ENCODE measurements at regions not wholly inside any gene's neighbourhood (a gene's known extent, or its start where the extent isn't known, plus 50 kb on each side); places are given as distances from the start of the nearest gene placed in this dataset.

DNA sequence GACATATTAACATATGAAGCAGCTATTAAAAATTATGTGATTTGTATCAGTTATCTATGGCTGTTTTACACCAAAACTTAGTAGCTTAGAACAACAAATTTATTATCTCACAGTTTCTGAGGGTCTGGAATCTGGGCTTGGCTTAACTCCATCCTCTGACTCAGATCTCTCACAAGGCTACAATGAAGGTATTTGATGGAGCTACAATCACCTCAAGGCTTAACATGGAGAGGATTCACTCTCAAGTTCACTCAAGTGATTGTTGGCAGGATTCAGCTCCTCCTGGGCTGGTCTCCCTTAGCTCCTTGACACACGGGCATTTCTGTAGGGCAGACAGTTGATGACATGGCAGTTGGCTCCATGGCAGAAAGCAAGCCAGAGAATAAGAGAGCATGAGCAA, 133.0 kb upstream of the SLC14A2 start:
- CTCF ChIA-PET, result interaction anchor here (1.2 kb wide), 1 partner anchor 34 kb away, joined by 3 read pairs; no protein-coding TSS in a partner anchor
- no peak overlapping the region for H3K27ac ChIP-seq (ENCODE audit: low read length in 2 of 2)
- intact Hi-C loops (cut with micrococcal nuclease), result no loop called here
- peaks cover 0 to 6% (median 5%) of the 10 kb centered on the region in 4 experiments for H3K27me3 ChIP-seq (replicated peaks in 1 of 4; ENCODE audit: control extremely low read depth in 1 of 4, control insufficient read depth in 3 of 4, insufficient read depth in 4 of 4, low read length in 3 of 4)
- no peak overlapping the region for H2AFZ ChIP-seq (ENCODE audit: insufficient read depth, low read depth, low read length, poor library complexity, severe bottlenecking)
- no peak overlapping the region for H3K4me2 ChIP-seq (replicated peaks; ENCODE audit: low read depth, low read length, poor library complexity, severe bottlenecking)
- Mint-ChIP-seq H3K27me3 (peaks cover 24% of the 10 kb centered on the region), H3K4me1 (no peaks in the 10 kb centered on the region), H3K9me3 (ENCODE audit: insufficient read depth) (no peaks in the 10 kb centered on the region), H3K4me3 (no peak overlapping the region), H3K27ac (no peak overlapping the region)
- POLR2A ChIA-PET, result no interaction called here
- TF ChIP-seq EZH2 (IDR thresholded peaks at IDR 0.05; ENCODE audit: borderline replicate concordance, insufficient read depth, low read depth, low read length, poor library complexity, severe bottlenecking), result no peak
- TF ChIP-seq, protein P1, sequence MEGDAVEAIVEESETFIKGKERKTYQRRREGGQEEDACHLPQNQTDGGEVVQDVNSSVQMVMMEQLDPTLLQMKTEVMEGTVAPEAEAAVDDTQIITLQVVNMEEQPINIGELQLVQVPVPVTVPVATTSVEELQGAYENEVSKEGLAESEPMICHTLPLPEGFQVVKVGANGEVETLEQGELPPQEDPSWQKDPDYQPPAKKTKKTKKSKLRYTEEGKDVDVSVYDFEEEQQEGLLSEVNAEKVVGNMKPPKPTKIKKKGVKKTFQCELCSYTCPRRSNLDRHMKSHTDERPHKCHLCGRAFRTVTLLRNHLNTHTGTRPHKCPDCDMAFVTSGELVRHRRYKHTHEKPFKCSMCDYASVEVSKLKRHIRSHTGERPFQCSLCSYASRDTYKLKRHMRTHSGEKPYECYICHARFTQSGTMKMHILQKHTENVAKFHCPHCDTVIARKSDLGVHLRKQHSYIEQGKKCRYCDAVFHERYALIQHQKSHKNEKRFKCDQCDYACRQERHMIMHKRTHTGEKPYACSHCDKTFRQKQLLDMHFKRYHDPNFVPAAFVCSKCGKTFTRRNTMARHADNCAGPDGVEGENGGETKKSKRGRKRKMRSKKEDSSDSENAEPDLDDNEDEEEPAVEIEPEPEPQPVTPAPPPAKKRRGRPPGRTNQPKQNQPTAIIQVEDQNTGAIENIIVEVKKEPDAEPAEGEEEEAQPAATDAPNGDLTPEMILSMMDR (IDR thresholded peaks at IDR 0.05), result no peak
- no peak for ATAC-seq (ENCODE audit: low read depth)
- 100% methylated on average over 1 of the region's 1 CpG for WGBS (ENCODE audit: insufficient coverage)
- no peak overlapping the region for H3K9ac ChIP-seq (ENCODE audit: low read length)
- H3K4me3 ChIP-seq (ENCODE audit: control extremely low read depth in 1 of 5, extremely low read depth in 1 of 5, insufficient read depth in 1 of 5, low read depth in 2 of 5, low read length in 4 of 5), result no peak overlapping the region
- no peaks in the 10 kb centered on the region for H3K79me2 ChIP-seq (ENCODE audit: control insufficient read depth, insufficient read depth, low read length)
- H3K36me3 ChIP-seq (replicated peaks in 1 of 2; ENCODE audit: control extremely low read depth in 1 of 2, control insufficient read depth in 1 of 2, extremely low read depth in 1 of 2, insufficient read depth in 2 of 2, low read length in 1 of 2), result no peaks in the 10 kb centered on the region
- no peaks in the 10 kb centered on the region for H3K9me3 ChIP-seq (ENCODE audit: control extremely low read depth in 1 of 3, control insufficient read depth in 2 of 3, insufficient read depth in 1 of 3, low read length in 2 of 3)
- no peaks in the 10 kb centered on the region for H3K4me1 ChIP-seq (ENCODE audit: control insufficient read depth in 2 of 2, insufficient read depth in 2 of 2, low read length in 2 of 2)
- no peaks in the 10 kb centered on the region for H4K20me1 ChIP-seq (ENCODE audit: control insufficient read depth, insufficient read depth, low read length, poor library complexity, severe bottlenecking)
- no peak for DNase-seq

DNA sequence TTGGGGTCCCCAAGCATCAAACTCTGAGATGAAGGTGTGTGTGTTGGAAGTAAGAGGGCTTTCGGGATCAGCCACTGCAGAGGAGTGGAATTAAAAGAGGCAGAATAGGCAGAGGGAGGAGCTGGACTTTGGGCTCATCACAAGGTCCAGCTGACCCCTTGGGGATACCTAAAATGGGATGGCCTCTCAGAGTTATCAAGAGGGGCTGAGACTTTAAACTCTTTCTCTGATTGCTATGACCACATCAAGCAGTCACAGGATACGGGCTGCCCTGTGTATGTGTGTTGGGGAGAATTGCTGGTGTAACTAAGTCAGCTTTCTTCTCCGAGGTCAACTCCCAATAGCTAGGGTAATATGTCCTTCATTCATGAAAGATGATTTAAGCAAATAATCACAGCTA, 127.7 kb upstream of the SLC14A2 start:
- Mint-ChIP-seq H3K27ac (no peak overlapping the region), H3K4me3 (no peak overlapping the region), H3K4me1 (no peaks in the 10 kb centered on the region), H3K9me3 (ENCODE audit: insufficient read depth) (no peaks in the 10 kb centered on the region), H3K27me3 (peaks cover 11% of the 10 kb centered on the region)
- no peaks in the 10 kb centered on the region for H3K9me3 ChIP-seq (ENCODE audit: control extremely low read depth in 1 of 3, control insufficient read depth in 2 of 3, insufficient read depth in 1 of 3, low read length in 2 of 3)
- intact Hi-C loops (cut with micrococcal nuclease), result no loop called here
- no peaks in the 10 kb centered on the region for H3K4me1 ChIP-seq (ENCODE audit: control insufficient read depth in 2 of 2, insufficient read depth in 2 of 2, low read length in 2 of 2)
- H3K27me3 ChIP-seq (replicated peaks in 1 of 4; ENCODE audit: control extremely low read depth in 1 of 4, control insufficient read depth in 3 of 4, insufficient read depth in 4 of 4, low read length in 3 of 4), result peaks cover 0 to 3% (median 0%) of the 10 kb centered on the region in 4 experiments
- H3K36me3 ChIP-seq (replicated peaks in 1 of 2; ENCODE audit: control extremely low read depth in 1 of 2, control insufficient read depth in 1 of 2, extremely low read depth in 1 of 2, insufficient read depth in 2 of 2, low read length in 1 of 2), result no peaks in the 10 kb centered on the region
- CTCF ChIA-PET, result no interaction called here
- no peak for TF ChIP-seq EZH2 (IDR thresholded peaks at IDR 0.05; ENCODE audit: borderline replicate concordance, insufficient read depth, low read depth, low read length, poor library complexity, severe bottlenecking)
- TF ChIP-seq, protein P1 (IDR thresholded peaks at IDR 0.05), result no peak
- no peaks in the 10 kb centered on the region for H4K20me1 ChIP-seq (ENCODE audit: control insufficient read depth, insufficient read depth, low read length, poor library complexity, severe bottlenecking)
- no peak overlapping the region for H3K27ac ChIP-seq (ENCODE audit: low read length in 2 of 2)
- WGBS (ENCODE audit: insufficient coverage), result 77% methylated on average over 1 of the region's 3 CpGs
- no peak overlapping the region for H2AFZ ChIP-seq (ENCODE audit: insufficient read depth, low read depth, low read length, poor library complexity, severe bottlenecking)
- no peak overlapping the region for H3K9ac ChIP-seq (ENCODE audit: low read length)
- DNase-seq (no peak), ATAC-seq (ENCODE audit: low read depth) (no peak)
- POLR2A ChIA-PET, result no interaction called here
- H3K4me2 ChIP-seq (replicated peaks; ENCODE audit: low read depth, low read length, poor library complexity, severe bottlenecking), result no peak overlapping the region
- no peak overlapping the region for H3K4me3 ChIP-seq (ENCODE audit: control extremely low read depth in 1 of 5, extremely low read depth in 1 of 5, insufficient read depth in 1 of 5, low read depth in 2 of 5, low read length in 4 of 5)
- H3K79me2 ChIP-seq (ENCODE audit: control insufficient read depth, insufficient read depth, low read length), result no peaks in the 10 kb centered on the region
